ENCODE measurements at regions not wholly inside any gene's neighbourhood (a gene's known extent, or its start where the extent isn't known, plus 50 kb on each side); places are given as distances from the start of the nearest gene placed in this dataset.

- Histone ChIP-seq H3K4me3 (ENCODE audit: low read depth, low read length) (no peak overlapping the region), H3K9ac (ENCODE audit: low read depth, low read length) (no peak overlapping the region), H3K9me3 (ENCODE audit: control insufficient read depth, insufficient read depth, low read length) (no peaks in the 10 kb centered on the region), H3K27ac (ENCODE audit: low read depth, low read length) (no peak overlapping the region), H3K4me1 (ENCODE audit: control insufficient read depth, insufficient read depth, low read length) (peaks cover 9% of the 10 kb centered on the region; the same call in 1 of the 2 replicates), H3K27me3 (ENCODE audit: control insufficient read depth, insufficient read depth, low read length) (no peaks in the 10 kb centered on the region), H3K36me3 (ENCODE audit: control insufficient read depth, insufficient read depth, low read length) (no peaks in the 10 kb centered on the region)
Observed at GRCh38 chr3:72352176-72352575, 496.1 kb downstream of the SHQ1 start.

GRCh38 chr3:72351536-72351935, 496.7 kb downstream of the SHQ1 start:
- no peak overlapping the region for H3K27ac ChIP-seq (ENCODE audit: low read depth, low read length)
- no peak overlapping the region for H3K4me3 ChIP-seq (ENCODE audit: low read depth, low read length)
- H3K27me3 ChIP-seq (ENCODE audit: control insufficient read depth, insufficient read depth, low read length): no peaks in the 10 kb centered on the region
- no peaks in the 10 kb centered on the region for H3K9me3 ChIP-seq (ENCODE audit: control insufficient read depth, insufficient read depth, low read length)
- peaks cover 9% of the 10 kb centered on the region; the same call in 1 of the 2 replicates for H3K4me1 ChIP-seq (ENCODE audit: control insufficient read depth, insufficient read depth, low read length)
- no peak overlapping the region for H3K9ac ChIP-seq (ENCODE audit: low read depth, low read length)
- H3K36me3 ChIP-seq (ENCODE audit: control insufficient read depth, insufficient read depth, low read length): no peaks in the 10 kb centered on the region

- no peaks in the 10 kb centered on the region for H3K36me3 ChIP-seq (ENCODE audit: control insufficient read depth, insufficient read depth, low read length)
- no peaks in the 10 kb centered on the region for H3K27me3 ChIP-seq (ENCODE audit: control insufficient read depth, insufficient read depth, low read length)
- peaks cover 9% of the 10 kb centered on the region; the same call in 1 of the 2 replicates for H3K4me1 ChIP-seq (ENCODE audit: control insufficient read depth, insufficient read depth, low read length)
- H3K9ac ChIP-seq (ENCODE audit: low read depth, low read length): no peak overlapping the region
- H3K9me3 ChIP-seq (ENCODE audit: control insufficient read depth, insufficient read depth, low read length): no peaks in the 10 kb centered on the region
- no peak overlapping the region for H3K27ac ChIP-seq (ENCODE audit: low read depth, low read length)
- H3K4me3 ChIP-seq (ENCODE audit: low read depth, low read length): no peak overlapping the region
Observed at GRCh38 chr3:72350761-72351505, 497.3 kb downstream of the SHQ1 start.

GRCh38 chr3:72348357-72348756, 499.9 kb downstream of the SHQ1 start:
- Histone ChIP-seq H3K4me3 (ENCODE audit: low read depth, low read length) (no peak overlapping the region), H3K9me3 (ENCODE audit: control insufficient read depth, insufficient read depth, low read length) (no peaks in the 10 kb centered on the region), H3K27me3 (ENCODE audit: control insufficient read depth, insufficient read depth, low read length) (no peaks in the 10 kb centered on the region), H3K36me3 (ENCODE audit: control insufficient read depth, insufficient read depth, low read length) (no peaks in the 10 kb centered on the region), H3K4me1 (ENCODE audit: control insufficient read depth, insufficient read depth, low read length) (peaks cover 9% of the 10 kb centered on the region; the same call in 1 of the 2 replicates), H3K9ac (ENCODE audit: low read depth, low read length) (no peak overlapping the region), H3K27ac (ENCODE audit: low read depth, low read length) (no peak overlapping the region)

GRCh38 chr3:72347819-72348319, 500.4 kb downstream of the SHQ1 start:
- Histone ChIP-seq H3K36me3 (ENCODE audit: control insufficient read depth, insufficient read depth, low read length) (no peaks in the 10 kb centered on the region), H3K9ac (ENCODE audit: low read depth, low read length) (no peak overlapping the region), H3K4me1 (ENCODE audit: control insufficient read depth, insufficient read depth, low read length) (peaks cover 9% of the 10 kb centered on the region; the same call in 1 of the 2 replicates), H3K4me3 (ENCODE audit: low read depth, low read length) (no peak overlapping the region), H3K27ac (ENCODE audit: low read depth, low read length) (no peak overlapping the region), H3K9me3 (ENCODE audit: control insufficient read depth, insufficient read depth, low read length) (no peaks in the 10 kb centered on the region), H3K27me3 (ENCODE audit: control insufficient read depth, insufficient read depth, low read length) (no peaks in the 10 kb centered on the region)

- H3K9me3 ChIP-seq (ENCODE audit: control insufficient read depth, insufficient read depth, low read length): no peaks in the 10 kb centered on the region
- H3K36me3 ChIP-seq (ENCODE audit: control insufficient read depth, insufficient read depth, low read length): no peaks in the 10 kb centered on the region
- H3K9ac ChIP-seq (ENCODE audit: low read depth, low read length): no peak overlapping the region
- H3K4me1 ChIP-seq (ENCODE audit: control insufficient read depth, insufficient read depth, low read length): peaks cover 9% of the 10 kb centered on the region; the same call in 1 of the 2 replicates
- H3K27ac ChIP-seq (ENCODE audit: low read depth, low read length): no peak overlapping the region
- H3K4me3 ChIP-seq (ENCODE audit: low read depth, low read length): no peak overlapping the region
- no peaks in the 10 kb centered on the region for H3K27me3 ChIP-seq (ENCODE audit: control insufficient read depth, insufficient read depth, low read length)
Observed at GRCh38 chr3:72346526-72346926, 501.7 kb downstream of the SHQ1 start.

- no peaks in the 10 kb centered on the region for H3K27me3 ChIP-seq (ENCODE audit: control insufficient read depth, insufficient read depth, low read length)
- no peaks in the 10 kb centered on the region for H3K36me3 ChIP-seq (ENCODE audit: control insufficient read depth, insufficient read depth, low read length)
- H3K4me1 ChIP-seq (ENCODE audit: control insufficient read depth, insufficient read depth, low read length): peaks cover 9% of the 10 kb centered on the region; the same call in 1 of the 2 replicates
- no peaks in the 10 kb centered on the region for H3K9me3 ChIP-seq (ENCODE audit: control insufficient read depth, insufficient read depth, low read length)
- no peak overlapping the region for H3K9ac ChIP-seq (ENCODE audit: low read depth, low read length)
- no peak overlapping the region for H3K4me3 ChIP-seq (ENCODE audit: low read depth, low read length)
- no peak overlapping the region for H3K27ac ChIP-seq (ENCODE audit: low read depth, low read length)
Observed at GRCh38 chr3:72345980-72346379, 502.3 kb downstream of the SHQ1 start.

GRCh38 chr3:72345237-72345878, 502.9 kb downstream of the SHQ1 start:
- H3K27me3 ChIP-seq (ENCODE audit: control insufficient read depth, insufficient read depth, low read length): no peaks in the 10 kb centered on the region
- peaks cover 9% of the 10 kb centered on the region; the same call in 1 of the 2 replicates for H3K4me1 ChIP-seq (ENCODE audit: control insufficient read depth, insufficient read depth, low read length)
- no peak overlapping the region for H3K27ac ChIP-seq (ENCODE audit: low read depth, low read length)
- H3K36me3 ChIP-seq (ENCODE audit: control insufficient read depth, insufficient read depth, low read length): no peaks in the 10 kb centered on the region
- H3K4me3 ChIP-seq (ENCODE audit: low read depth, low read length): no peak overlapping the region
- H3K9ac ChIP-seq (ENCODE audit: low read depth, low read length): no peak overlapping the region
- H3K9me3 ChIP-seq (ENCODE audit: control insufficient read depth, insufficient read depth, low read length): no peaks in the 10 kb centered on the region

- H3K27ac ChIP-seq (ENCODE audit: low read depth, low read length): no peak overlapping the region
- H3K36me3 ChIP-seq (ENCODE audit: control insufficient read depth, insufficient read depth, low read length): no peaks in the 10 kb centered on the region
- H3K4me3 ChIP-seq (ENCODE audit: low read depth, low read length): no peak overlapping the region
- no peak overlapping the region for H3K9ac ChIP-seq (ENCODE audit: low read depth, low read length)
- no peaks in the 10 kb centered on the region for H3K9me3 ChIP-seq (ENCODE audit: control insufficient read depth, insufficient read depth, low read length)
- peaks cover 9% of the 10 kb centered on the region; the same call in 1 of the 2 replicates for H3K4me1 ChIP-seq (ENCODE audit: control insufficient read depth, insufficient read depth, low read length)
- no peaks in the 10 kb centered on the region for H3K27me3 ChIP-seq (ENCODE audit: control insufficient read depth, insufficient read depth, low read length)
Observed at GRCh38 chr3:72344647-72345046, 503.6 kb downstream of the SHQ1 start.

GRCh38 chr3:72344236-72344635, 504.0 kb downstream of the SHQ1 start:
- no peak overlapping the region for H3K9ac ChIP-seq (ENCODE audit: low read depth, low read length)

GRCh38 chr3:72343078-72343477, 505.2 kb downstream of the SHQ1 start:
- H3K4me1 ChIP-seq (ENCODE audit: control insufficient read depth, insufficient read depth, low read length): peaks cover 9% of the 10 kb centered on the region; the same call in 1 of the 2 replicates
- H3K9ac ChIP-seq (ENCODE audit: low read depth, low read length): no peak overlapping the region
- no peaks in the 10 kb centered on the region for H3K9me3 ChIP-seq (ENCODE audit: control insufficient read depth, insufficient read depth, low read length)
- no peak overlapping the region for H3K4me3 ChIP-seq (ENCODE audit: low read depth, low read length)
- no peak overlapping the region for H3K27ac ChIP-seq (ENCODE audit: low read depth, low read length)
- H3K36me3 ChIP-seq (ENCODE audit: control insufficient read depth, insufficient read depth, low read length): no peaks in the 10 kb centered on the region
- no peaks in the 10 kb centered on the region for H3K27me3 ChIP-seq (ENCODE audit: control insufficient read depth, insufficient read depth, low read length)

More at GRCh38 chr3:72344236-72344635, 504.0 kb downstream of the SHQ1 start:
- Histone ChIP-seq H3K4me1 (ENCODE audit: control insufficient read depth, insufficient read depth, low read length) (peaks cover 9% of the 10 kb centered on the region; the same call in 1 of the 2 replicates), H3K4me3 (ENCODE audit: low read depth, low read length) (no peak overlapping the region), H3K27ac (ENCODE audit: low read depth, low read length) (no peak overlapping the region), H3K36me3 (ENCODE audit: control insufficient read depth, insufficient read depth, low read length) (no peaks in the 10 kb centered on the region), H3K27me3 (ENCODE audit: control insufficient read depth, insufficient read depth, low read length) (no peaks in the 10 kb centered on the region), H3K9me3 (ENCODE audit: control insufficient read depth, insufficient read depth, low read length) (no peaks in the 10 kb centered on the region)

Measured in HUES48 (cell line).